SK-N-MC (cell line): ENCODE measurements at regions not wholly inside any gene's neighbourhood (a gene's known extent, or its start where the extent isn't known, plus 50 kb on each side); places are given as distances from the start of the nearest gene placed in this dataset.

Source experiments
- EZH2 ChIP-seq: fragments of 200-600 bp; sonication (generic); IDR thresholded peaks from one replicate; pipeline ENCODE4 v1.6.1; 2017; ENCODE audit warnings: antibody characterized with exemption
- POLR2AphosphoS5 ChIP-seq: IDR thresholded peaks from 2 replicates; pipeline ENCODE4 v1.6.1; 2012; ENCODE audit warnings: mild to moderate bottlenecking, low read depth, low read length, borderline replicate concordance

DNA sequence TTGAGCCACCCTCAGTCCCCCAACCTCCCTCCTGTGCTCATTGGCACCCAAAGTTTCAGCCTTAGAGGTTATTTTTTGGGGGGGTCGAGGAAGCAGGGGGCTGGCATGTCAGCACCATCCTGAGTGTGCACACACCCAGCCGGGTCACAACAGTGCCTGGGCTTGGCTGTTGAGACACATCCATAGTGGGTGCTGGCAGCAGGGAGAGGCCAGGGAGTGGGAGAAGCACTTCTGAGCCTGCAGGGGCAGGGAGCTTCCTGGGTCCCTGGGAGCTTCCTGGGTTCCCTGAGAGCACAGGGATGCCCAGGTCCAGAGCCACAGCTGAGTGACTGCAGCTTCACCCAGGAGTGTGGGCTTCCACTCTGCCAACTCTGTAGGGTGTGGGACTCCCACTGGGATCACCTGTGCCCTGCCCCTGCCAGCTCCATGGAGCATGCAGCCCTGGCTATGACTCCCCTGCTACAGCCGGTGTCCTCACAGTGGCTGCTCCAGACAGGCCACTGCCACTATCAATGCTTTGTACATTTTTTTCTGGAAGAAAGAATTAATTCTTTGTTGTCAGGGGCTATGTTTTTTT lies 240.4 kb downstream of the PTGER3 start:
- no peak for TF ChIP-seq POLR2AphosphoS5
- TF ChIP-seq EZH2 = no peak
